ENCODE measurements at regions not wholly inside any gene's neighbourhood (a gene's known extent, or its start where the extent isn't known, plus 50 kb on each side); places are given as distances from the start of the nearest gene placed in this dataset.
"Not testable (repeated sequence)": the region's sequence is repeated elsewhere in the genome, so short reads cannot be mapped to it uniquely, and the experiment has no call there.

- DNase-seq (ENCODE audit: low spot score), result not testable (repeated sequence)
Observed at GRCh38 chr3:177628095-177628719, 430.9 kb upstream of the TBL1XR1 start.

- DNase-seq (ENCODE audit: low spot score), result no peak
Observed at GRCh38 chr3:177629276-177629675, 432.0 kb upstream of the TBL1XR1 start.

GRCh38 chr3:177633671-177634207 lies 436.5 kb upstream of the TBL1XR1 start:
- no peak for DNase-seq (ENCODE audit: low spot score)

- not testable (repeated sequence) for DNase-seq (ENCODE audit: low spot score)
Observed at GRCh38 chr3:177635601-177636106, 438.4 kb upstream of the TBL1XR1 start.

- DNase-seq (ENCODE audit: low spot score), result no peak
Observed at GRCh38 chr3:177640319-177640965, 443.2 kb upstream of the TBL1XR1 start.

GRCh38 chr3:177641206-177641605 lies 443.9 kb upstream of the TBL1XR1 start:
- no peak for DNase-seq (ENCODE audit: low spot score)

- no peak for DNase-seq (ENCODE audit: low spot score)
Observed at GRCh38 chr3:177642042-177642803, 444.9 kb upstream of the TBL1XR1 start.

GRCh38 chr3:177642804-177643125 lies 445.5 kb upstream of the TBL1XR1 start:
- DNase-seq (ENCODE audit: low spot score), result no peak

- DNase-seq (ENCODE audit: low spot score), result no peak
Observed at GRCh38 chr3:177646749-177647148, 449.5 kb upstream of the TBL1XR1 start.

GRCh38 chr3:177647341-177647740 lies 450.1 kb upstream of the TBL1XR1 start:
- no peak for DNase-seq (ENCODE audit: low spot score)

GRCh38 chr3:177647876-177648275 lies 450.6 kb upstream of the TBL1XR1 start:
- no peak for DNase-seq (ENCODE audit: low spot score)

GRCh38 chr3:177652556-177653291 lies 455.4 kb upstream of the TBL1XR1 start:
- DNase-seq (ENCODE audit: low spot score), result no peak

GRCh38 chr3:177657243-177657642 lies 460.0 kb upstream of the TBL1XR1 start:
- DNase-seq (ENCODE audit: low spot score), result no peak

GRCh38 chr3:177658354-177658753 lies 461.1 kb upstream of the TBL1XR1 start:
- no peak for DNase-seq (ENCODE audit: low spot score)

GRCh38 chr3:177664380-177665103 lies 467.3 kb upstream of the TBL1XR1 start:
- DNase-seq (ENCODE audit: low spot score), result not testable (repeated sequence)

- peak; percentile 48 for DNase-seq (ENCODE audit: low spot score)
Observed at GRCh38 chr3:177665122-177665808, 468.0 kb upstream of the TBL1XR1 start.

- DNase-seq (ENCODE audit: low spot score), result no peak
Observed at GRCh38 chr3:177672252-177672911, 475.1 kb upstream of the TBL1XR1 start.

- DNase-seq (ENCODE audit: low spot score), result no peak
Observed at GRCh38 chr3:177673112-177673914, 476.0 kb upstream of the TBL1XR1 start.

- no peak for DNase-seq (ENCODE audit: low spot score)
Observed at GRCh38 chr3:177674186-177674585, 476.9 kb upstream of the TBL1XR1 start.

Data from LoVo (cell line).